Loucy (cell line): ENCODE measurements at regions not wholly inside any gene's neighbourhood (a gene's known extent, or its start where the extent isn't known, plus 50 kb on each side); places are given as distances from the start of the nearest gene placed in this dataset.

Experiments
- H2AFZ ChIP-seq: fragments of 200-600 bp; sonication (generic); 2 replicates; pipeline ENCODE4 v1.6.0; 2016; ENCODE audit warnings: antibody characterized with exemption, mild to moderate bottlenecking, low read length, moderate library complexity
- H3F3A ChIP-seq: fragments of 200-600 bp; 2 replicates; pipeline ENCODE4 v1.6.0; 2016; ENCODE audit warnings: antibody characterized with exemption, low read depth, mild to moderate bottlenecking
- H3K27me3 ChIP-seq: fragments of 200-600 bp; sonication (generic); 2 replicates; pipeline ENCODE4 v1.6.1; 2014; ENCODE audit warnings: low read length, mild to moderate bottlenecking; ENCODE audit not compliant: insufficient read depth, poor library complexity, severe bottlenecking
- H3K36me3 ChIP-seq: fragments of 200-600 bp; sonication (generic); 2 replicates; pipeline ENCODE4 v1.6.1; 2016; ENCODE audit warnings: low read length; ENCODE audit not compliant: insufficient read depth
- H3K4me1 ChIP-seq: fragments of 200-600 bp; sonication (generic); 2 replicates; pipeline ENCODE4 v1.5.1; 2014; ENCODE audit warnings: low read length, mild to moderate bottlenecking; ENCODE audit not compliant: insufficient read depth, poor library complexity, severe bottlenecking
- H3K4me2 ChIP-seq: fragments of 200-600 bp; sonication (generic); 2 replicates; pipeline ENCODE4 v1.6.0; 2014; ENCODE audit warnings: antibody characterized with exemption, low read length, low read depth, mild to moderate bottlenecking; ENCODE audit not compliant: poor library complexity, severe bottlenecking
- H3K4me3 ChIP-seq: fragments of 200-600 bp; sonication (generic); 2 replicates; pipeline ENCODE4 v1.5.1; 2014; ENCODE audit warnings: low read length, mild to moderate bottlenecking, mixed read lengths; ENCODE audit not compliant: poor library complexity, severe bottlenecking
- H3K79me2 ChIP-seq: fragments of 200-600 bp; sonication (generic); 2 replicates; pipeline ENCODE4 v1.6.1; 2014; ENCODE audit warnings: low read length; ENCODE audit not compliant: insufficient read depth
- H3K9ac ChIP-seq: fragments of 200-600 bp; sonication (generic); 2 replicates; pipeline ENCODE4 v1.6.0; 2014; ENCODE audit warnings: mild to moderate bottlenecking, low read depth, low read length, moderate library complexity; ENCODE audit not compliant: poor library complexity, severe bottlenecking
- H3K9me2 ChIP-seq: fragments of 200-600 bp; sonication (generic); replicated peaks from 2 replicates; pipeline ENCODE4 v1.6.1; 2016; ENCODE audit warnings: low read depth, low read length, mixed read lengths
- H3K9me3 ChIP-seq: fragments of 200-600 bp; sonication (generic); 2 replicates; pipeline ENCODE4 v1.6.1; 2014; ENCODE audit warnings: mild to moderate bottlenecking, antibody characterized with exemption, low read length, low read depth; ENCODE audit not compliant: insufficient read depth
- H4K20me1 ChIP-seq: fragments of 200-600 bp; sonication (generic); 2 replicates; pipeline ENCODE4 v1.6.0; 2014; ENCODE audit warnings: antibody characterized with exemption, low read length, mild to moderate bottlenecking; ENCODE audit not compliant: insufficient read depth, poor library complexity, severe bottlenecking
- EZH2phosphoT487 ChIP-seq: fragments of 200-600 bp; IDR thresholded peaks from 2 replicates; pipeline ENCODE4 v1.6.1; 2018; ENCODE audit warnings: antibody characterized with exemption, mild to moderate bottlenecking, moderate library complexity, borderline replicate concordance
- TF ChIP-seq, protein P1 (sequence below): fragments of 200-600 bp; sonication (generic); conservative IDR thresholded peaks from 2 replicates; pipeline ENCODE4 v1.5.1; 2014; ENCODE audit warnings: mild to moderate bottlenecking, antibody characterized with exemption, low read length

- H2AFZ ChIP-seq = no peak overlapping the region
- no peaks in the 10 kb centered on the region for H3K27me3 ChIP-seq
- TF ChIP-seq, protein P1, sequence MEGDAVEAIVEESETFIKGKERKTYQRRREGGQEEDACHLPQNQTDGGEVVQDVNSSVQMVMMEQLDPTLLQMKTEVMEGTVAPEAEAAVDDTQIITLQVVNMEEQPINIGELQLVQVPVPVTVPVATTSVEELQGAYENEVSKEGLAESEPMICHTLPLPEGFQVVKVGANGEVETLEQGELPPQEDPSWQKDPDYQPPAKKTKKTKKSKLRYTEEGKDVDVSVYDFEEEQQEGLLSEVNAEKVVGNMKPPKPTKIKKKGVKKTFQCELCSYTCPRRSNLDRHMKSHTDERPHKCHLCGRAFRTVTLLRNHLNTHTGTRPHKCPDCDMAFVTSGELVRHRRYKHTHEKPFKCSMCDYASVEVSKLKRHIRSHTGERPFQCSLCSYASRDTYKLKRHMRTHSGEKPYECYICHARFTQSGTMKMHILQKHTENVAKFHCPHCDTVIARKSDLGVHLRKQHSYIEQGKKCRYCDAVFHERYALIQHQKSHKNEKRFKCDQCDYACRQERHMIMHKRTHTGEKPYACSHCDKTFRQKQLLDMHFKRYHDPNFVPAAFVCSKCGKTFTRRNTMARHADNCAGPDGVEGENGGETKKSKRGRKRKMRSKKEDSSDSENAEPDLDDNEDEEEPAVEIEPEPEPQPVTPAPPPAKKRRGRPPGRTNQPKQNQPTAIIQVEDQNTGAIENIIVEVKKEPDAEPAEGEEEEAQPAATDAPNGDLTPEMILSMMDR = no peak
- no peak for TF ChIP-seq EZH2phosphoT487
- H3K36me3 ChIP-seq = no peaks in the 10 kb centered on the region
- H3K9me2 ChIP-seq = no peaks in the 10 kb centered on the region
- no peak overlapping the region for H3K4me2 ChIP-seq
- no peaks in the 10 kb centered on the region for H4K20me1 ChIP-seq
- no peaks in the 10 kb centered on the region for H3F3A ChIP-seq
- H3K4me3 ChIP-seq = no peak overlapping the region
- H3K9me3 ChIP-seq = no peaks in the 10 kb centered on the region
- H3K4me1 ChIP-seq = no peaks in the 10 kb centered on the region
- H3K79me2 ChIP-seq = no peaks in the 10 kb centered on the region
- H3K9ac ChIP-seq = no peak overlapping the region
Observed at GRCh38 chr2:45067859-45068570, 58.8 kb upstream of the SIX2 start.
